Stimulated activated CD4-positive, alpha-beta T cell treated with anti-CD3 and anti-CD28 coated beads, Interleukin-1b, Interleukin-23, amount 100 ng/mL, for 24 hours (primary cell): ENCODE measurements at regions not wholly inside any gene's neighbourhood (a gene's known extent, or its start where the extent isn't known, plus 50 kb on each side); places are given as distances from the start of the nearest gene placed in this dataset.

Experiments used
- DNase-seq, 4 experiments: peaks; one replicate each; pipeline ENCODE4 v3.0.0-alpha.2; 2020; ENCODE audit warnings: low read depth in 4 of 4, low spot score in 1 of 4

DNA sequence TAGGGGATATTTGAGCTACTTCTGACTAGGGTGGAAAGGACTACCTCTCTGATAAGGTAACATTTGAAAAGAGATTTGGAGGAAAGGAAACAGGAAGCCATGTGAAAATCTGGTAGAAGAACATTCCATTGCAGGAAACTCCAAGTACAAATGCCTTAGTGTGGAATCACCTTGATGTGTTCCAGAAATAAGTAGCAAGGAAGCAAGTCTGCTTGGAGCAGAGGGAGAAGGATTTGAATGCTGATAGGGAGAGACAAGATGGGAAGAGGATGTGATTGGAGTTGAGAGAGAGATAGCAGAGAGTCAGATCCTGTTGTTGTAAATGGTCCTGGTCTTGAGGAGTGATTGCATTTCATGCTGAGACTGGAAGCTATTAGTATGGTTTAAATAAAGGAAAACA is 335.1 kb upstream of the DCBLD2 start:
- no peak for DNase-seq

DNA sequence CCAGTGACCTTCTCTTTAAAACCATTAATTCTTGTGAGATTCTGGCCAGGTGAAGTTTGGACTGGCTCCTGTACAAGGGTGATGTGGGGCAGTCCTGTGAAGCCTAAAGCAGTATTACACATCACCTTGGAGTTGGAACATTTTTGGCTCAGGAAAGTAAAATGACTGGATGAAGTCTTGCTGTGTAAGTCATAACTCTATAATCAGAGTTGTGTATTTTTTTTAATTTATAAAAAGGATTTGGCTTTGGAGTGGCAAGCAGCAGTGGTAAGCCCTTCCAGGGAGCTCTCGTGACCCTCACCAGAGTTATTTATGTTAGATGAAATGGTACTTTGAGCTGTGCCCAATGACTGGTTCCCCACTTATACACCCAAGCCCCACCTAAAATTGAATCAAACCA is 331.2 kb upstream of the DCBLD2 start:
- no peak for DNase-seq

DNA sequence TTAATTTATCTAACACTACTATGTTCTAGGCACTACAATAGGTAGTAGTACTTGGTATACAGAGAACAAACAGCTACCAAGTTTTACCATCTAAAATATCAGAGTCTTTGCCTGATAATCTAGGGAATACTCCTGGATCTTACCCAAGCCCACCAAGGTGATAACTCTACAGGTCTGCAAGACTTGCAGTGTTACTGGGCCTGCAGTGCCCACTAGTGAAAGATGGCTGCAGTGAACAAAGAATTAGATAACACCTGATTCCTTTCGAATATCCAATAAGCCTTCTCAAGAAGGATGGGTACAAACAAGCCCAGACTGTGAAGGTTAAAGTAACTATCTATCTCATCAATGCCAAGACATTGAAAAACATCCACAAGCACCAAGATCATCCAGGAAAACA is 317.0 kb upstream of the DCBLD2 start:
- no peak for DNase-seq

DNA sequence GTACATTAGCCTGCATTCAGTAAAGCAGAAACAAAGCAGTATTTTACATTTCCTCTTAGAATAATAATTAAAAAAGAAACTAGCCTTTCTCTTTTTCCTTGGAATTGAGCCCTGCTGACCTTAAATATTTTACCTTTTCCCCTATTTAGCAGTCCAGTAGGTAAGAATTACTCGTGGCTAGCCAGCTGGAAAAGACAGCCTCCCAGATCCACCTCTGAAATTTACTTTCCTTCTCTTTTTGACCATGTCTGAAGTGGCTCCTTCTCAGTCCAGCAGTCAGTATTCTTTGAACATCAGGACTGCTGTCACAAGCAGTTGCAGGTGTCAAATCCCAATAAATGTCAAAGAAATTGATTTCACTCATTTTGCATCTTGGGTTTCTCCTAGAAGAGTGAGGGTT is 311.5 kb upstream of the DCBLD2 start:
- no peak for DNase-seq

DNA sequence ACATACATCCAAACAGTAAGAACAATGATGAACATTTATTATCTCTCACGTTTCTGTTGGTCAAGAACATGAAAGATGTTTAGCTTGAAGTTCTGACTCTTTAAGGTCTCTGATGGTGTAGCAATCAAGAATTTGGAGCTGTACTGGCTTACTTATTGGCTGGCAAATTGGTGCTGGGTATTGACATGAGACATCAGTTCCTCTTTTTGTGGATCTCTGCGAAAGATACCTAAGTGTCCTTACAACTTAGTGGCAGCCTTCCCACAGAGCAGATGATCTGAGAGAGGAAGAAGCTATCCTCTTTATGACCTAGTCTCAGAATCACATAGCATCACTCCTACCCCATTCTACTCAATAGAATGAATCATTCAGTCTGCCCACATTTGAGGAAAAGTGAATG is 309.8 kb upstream of the DCBLD2 start:
- DNase-seq, result no peak

DNA sequence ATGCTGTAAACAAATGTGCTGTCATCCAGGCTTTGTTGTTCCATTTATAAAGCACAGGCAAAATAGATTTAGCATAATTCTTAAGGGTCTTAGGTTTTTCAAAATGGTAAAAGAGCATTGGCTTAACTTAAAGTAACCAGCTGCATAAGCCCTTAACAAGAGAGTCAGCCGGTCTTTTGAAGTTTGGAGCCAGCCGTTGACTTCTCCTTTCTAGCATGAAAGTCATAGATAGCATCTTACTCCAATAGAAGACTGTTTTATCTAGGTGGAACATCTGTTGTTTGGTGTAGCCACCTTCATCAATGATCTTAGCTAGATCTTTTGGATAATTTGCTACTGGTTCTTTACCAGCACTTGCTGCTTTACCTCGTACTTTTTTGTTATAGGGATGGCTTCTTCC is 297.5 kb upstream of the DCBLD2 start:
- no peak for DNase-seq

DNA sequence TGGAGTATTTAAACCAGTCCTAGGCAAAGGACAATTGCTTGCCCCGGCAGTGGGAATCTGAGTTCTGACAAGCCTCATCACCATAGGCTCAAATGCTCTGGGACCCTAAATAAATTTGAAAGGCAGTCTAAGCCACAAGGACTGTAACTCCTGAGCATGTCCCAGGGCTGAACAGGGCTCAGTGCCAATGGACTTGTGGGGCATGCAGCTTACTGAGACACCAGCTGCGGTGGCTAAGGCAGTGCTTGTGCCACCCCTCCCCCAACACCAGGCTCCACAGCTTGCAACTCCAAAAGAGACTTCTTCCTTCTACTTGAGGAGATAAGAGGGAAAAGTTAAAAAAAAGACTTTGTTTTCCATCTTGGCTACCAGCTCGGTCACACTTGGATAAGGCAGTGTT is 289.7 kb upstream of the DCBLD2 start:
- DNase-seq, result no peak

DNA sequence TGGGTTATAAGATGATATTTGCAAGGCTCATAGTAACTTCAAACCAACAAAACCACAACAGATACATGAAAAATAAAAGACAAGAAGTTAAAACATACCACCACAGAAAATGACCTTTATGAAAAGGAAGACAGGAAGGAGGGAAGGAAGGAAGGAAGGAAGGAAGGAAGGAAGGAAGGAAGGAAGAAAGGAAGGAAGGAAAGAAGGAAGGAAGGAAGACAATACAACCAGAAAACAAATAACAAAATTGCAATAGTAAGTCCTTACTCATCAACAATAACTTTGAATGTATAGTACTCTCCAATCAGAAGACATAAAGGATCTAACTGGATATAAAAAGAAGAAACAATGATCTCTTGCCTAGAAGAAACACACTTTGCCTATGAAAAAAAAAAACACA is 287.4 kb upstream of the DCBLD2 start:
- DNase-seq, result no peak

DNA sequence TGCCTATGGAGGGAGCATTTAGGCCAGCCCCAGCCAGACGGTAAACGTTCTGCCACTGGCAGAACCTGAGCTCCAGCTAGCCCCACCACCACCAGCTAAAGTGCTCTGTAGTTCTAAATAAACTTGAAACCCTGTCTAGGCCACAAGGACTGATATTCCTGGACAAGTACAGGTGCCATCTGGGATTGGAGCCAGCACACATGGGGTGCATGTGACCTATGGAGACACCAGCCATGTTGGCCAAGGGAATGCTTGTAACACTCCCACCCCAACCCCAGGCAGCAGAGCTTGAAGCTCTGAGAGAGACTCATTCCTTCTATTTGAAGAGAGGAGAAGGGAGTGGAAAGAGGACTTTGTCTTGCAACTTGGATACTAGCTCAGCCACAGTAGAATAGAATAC is 284.5 kb upstream of the DCBLD2 start:
- DNase-seq, result no peak

DNA sequence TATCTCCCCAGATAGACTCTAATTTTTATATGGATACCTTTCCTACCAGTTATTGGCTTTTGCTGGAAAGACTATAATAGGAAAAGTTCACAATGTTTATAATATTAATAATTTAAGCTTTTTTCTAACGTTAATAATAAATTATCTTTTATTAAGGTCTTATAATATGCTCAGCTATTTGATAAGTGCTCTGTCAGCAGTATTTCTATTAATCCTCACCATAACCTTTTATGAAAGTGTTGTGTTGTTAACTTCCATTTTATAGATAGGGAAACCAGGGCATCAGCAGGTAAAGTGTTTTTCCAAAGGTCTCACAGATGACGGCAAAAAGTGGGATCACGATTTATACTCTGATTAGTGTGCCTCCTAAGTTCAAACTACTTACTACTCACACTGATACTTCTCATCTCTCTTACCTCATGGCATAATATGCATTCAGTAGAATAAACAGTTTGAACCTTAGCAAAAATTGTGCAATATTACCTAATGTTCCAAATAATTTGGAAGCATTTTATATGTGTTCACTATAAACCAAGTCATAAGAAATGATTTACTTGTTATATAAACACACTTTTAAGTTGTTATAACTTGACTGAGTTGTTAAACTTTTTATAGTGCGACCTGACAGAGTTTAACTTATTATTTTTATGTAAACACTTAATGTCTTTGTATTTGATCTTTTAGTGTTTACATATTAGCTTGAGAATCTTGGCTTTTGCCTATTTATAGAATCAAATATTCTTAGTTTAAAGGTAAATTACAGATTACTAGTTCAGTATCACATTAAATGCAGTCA is 274.9 kb upstream of the DCBLD2 start:
- DNase-seq, result no peak

DNA sequence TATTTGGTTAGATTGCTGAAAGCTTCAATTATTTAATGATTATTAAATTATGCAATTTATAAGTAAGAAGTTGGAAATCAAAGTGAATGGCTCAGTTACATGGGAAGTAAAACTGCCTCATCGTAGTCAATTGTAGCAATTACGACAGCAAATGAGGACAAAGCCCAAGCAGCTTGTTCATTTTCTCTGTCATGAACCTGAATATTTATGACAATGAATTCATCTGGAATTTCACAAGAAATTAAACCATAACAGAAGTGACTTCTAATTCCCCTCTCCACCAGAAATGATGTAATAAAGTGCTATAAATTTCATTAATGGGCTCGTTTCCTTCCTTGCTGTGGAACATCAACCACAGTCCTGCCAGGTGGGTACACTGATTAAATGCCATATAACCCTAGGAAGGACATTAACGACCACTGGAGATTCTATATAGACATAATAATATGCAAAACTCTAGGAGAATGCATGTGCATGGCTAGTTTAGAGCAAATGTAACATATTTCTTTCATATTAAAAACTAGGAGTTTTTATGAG is 273.8 kb upstream of the DCBLD2 start:
- DNase-seq, result no peak

DNA sequence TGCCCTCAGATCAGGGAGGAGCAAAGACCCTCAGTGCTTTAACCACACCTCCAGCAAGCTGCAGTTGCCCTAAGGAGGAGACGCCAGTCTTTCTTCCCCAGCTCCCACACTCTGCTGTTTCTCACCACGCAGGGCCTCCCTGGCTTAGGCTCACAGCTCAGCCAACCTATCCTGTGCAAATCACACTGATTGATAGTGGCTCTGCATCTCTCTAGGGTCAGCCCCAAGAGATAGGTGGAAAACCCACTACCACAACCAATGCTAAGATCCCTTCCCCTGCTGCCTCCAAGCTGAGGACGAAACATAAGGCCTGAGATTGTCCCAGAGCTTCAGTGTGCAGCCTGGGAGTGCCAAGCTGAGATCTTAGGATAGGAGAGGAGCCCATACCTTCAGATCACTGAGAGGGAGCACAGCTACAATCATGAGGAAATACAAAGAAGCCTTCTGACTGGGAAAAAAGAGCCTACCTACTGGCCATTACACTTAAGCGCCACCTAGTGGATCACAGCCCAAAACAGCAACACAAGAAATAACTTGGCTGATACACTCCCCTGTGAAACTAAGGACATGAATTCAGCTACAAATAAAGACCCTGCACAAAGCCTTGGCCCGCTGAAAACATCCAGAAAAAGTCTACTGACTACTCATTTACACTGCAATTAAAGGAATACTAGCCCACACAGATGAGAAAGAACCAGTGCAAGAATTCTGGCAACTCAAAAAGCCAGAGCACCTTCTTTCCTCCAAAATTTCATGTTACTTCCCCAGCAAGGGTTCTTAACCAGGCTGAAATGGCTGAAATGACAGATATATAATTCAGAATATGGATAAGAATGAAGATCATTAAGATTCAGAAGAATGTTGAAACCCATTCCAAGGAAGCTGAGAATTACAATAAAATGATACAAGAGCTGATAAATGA is 271.5 kb upstream of the DCBLD2 start:
- peak in 1 of 4 experiments; percentile 27 for DNase-seq

DNA sequence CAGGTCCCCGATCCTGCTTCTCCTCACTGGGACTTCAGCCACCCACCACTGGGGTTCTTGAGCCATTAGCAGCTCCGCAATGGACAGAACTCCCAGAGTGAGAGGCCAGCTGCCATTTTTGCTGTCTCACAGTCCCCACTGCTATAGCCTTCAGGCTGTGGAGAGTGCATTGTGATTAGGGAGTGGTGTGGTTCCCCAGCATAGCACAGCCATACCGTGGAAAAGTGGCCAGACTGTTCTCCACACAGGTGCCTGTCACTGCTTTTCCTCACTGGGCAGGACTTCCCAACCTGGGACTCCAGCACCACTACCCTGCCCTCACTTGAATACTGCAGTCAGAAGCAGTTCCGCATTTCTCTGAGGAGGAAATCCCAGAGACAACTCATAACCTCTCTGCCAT is 270.3 kb upstream of the DCBLD2 start:
- no peak for DNase-seq

DNA sequence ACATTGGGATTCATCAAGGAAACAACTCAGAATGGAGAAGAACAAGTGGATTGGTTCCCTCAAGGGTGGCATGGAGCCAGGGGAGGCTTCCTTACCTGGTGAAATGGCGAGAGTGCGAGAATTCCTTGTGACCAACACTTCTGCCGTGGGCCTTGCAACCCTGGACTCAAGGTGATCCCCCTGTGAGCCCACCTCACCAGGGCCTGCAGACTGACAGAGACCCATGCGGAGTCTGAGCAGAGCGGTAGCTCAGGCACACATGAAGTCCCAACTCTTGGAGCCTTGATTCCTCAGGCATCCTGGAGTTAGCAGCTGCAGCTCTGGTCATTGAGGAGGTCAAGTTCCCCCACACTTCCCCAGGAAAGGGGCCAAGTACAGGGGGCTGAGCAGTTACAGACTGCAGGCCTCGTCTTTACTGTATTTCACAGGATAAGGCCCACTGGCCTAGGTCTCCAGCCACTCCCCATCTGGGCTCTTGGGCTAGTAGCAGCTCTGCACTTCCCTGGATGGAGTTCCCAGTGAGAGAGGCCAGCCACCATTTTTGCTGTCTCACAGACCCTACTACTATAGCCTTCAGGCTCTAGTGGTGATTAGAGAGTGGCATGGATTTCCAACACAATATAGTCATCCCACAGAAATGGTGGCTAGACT is 269.5 kb upstream of the DCBLD2 start:
- DNase-seq, result no peak

DNA sequence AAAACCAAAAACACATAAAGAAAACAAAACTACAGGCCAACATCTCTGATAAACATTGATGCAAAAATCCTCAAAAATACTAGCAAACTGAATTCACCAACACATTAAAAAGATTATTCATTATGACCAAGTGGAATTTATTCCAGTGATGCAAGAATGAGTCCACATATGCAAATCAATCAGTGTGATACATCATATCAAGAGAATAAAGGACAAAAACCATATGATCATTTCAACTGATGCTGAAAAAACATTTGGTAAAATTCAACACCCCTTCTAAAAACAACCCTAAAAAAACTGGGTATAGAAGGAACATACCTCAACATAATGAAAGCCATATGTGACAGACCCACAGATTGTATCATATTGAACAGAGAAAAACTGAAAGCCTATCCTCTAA is 265.6 kb upstream of the DCBLD2 start:
- DNase-seq, result no peak

DNA sequence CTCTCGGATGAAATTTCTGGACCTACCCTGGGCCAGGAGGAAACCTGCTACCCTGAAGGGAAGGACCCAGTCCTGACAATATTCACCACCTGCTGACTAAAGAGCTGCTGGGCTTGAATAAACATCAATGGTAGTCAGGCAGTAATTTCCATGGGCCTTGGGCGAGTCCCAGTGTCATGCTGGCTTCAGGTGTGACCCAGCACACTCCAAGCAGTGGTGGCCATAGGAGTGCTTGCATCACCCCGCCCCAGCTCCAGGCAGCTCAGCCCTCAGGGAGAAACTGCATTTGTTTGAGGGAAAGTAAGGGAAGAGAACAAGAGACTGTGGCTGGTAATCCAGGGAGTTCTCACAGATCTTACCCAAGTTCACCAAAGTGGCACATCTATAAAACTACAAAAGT is 261.8 kb upstream of the DCBLD2 start:
- no peak for DNase-seq

DNA sequence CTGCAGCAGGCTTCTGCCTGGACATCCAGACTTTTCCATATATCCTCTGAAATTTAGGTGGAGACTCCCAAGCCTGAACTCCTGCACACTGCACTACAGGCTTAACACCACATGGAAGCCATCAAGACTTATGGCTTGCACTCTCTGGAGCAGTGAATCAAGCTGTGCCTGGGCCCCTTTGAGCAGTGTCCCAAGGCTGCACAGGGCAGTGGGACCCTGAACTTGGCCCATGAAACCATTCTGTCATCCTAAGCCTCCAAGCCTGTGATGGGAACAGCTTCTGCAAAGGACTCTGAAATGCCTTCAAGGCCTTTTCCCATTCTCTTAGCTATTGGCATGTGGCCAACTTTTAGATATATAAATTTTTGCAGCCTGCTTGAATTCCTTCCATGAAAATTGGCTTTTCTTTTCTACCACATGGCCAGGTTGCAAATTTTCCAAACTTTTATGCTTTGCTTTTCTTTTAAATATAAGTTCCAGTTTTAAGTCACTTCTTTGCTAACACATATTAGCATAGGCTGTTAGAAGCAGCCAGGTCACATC is 257.8 kb upstream of the DCBLD2 start:
- no peak for DNase-seq

DNA sequence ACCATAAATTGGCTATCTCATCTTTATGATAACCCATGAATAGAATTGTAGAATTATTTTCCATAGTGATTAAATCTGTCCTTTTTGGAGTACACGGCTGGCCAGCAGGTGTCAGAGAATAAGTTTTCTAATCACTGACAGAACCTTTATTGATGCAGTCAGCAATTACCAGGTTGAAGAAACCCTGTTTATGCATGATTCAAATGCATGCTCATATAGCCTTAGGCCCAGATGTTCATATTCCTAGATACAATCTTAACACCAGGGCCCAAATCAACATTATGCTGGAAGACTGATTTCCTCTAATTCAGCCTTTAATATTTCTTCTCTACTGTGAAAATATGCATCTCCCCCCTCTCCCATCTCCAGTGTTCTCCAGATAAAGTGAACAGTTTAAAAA is 243.5 kb upstream of the DCBLD2 start:
- DNase-seq, result no peak

DNA sequence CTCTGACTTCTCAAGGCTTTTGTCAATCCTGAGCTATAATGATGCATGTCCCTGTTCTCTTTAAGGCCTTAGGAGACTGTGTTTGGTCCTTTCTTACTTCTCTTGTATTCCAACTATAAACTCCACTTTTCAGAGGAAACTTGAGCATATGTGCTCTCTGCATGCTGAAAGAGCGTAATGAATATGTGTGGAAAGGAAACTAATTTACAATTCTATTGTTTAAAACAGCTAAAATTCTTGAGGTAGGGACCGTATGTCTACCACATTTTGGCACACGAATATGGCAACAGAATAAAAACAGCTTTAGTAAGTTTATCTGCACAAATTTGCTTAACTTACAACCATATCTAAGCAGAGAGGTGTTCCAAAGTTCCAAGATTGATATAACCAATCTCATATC is 242.0 kb upstream of the DCBLD2 start:
- no peak for DNase-seq

DNA sequence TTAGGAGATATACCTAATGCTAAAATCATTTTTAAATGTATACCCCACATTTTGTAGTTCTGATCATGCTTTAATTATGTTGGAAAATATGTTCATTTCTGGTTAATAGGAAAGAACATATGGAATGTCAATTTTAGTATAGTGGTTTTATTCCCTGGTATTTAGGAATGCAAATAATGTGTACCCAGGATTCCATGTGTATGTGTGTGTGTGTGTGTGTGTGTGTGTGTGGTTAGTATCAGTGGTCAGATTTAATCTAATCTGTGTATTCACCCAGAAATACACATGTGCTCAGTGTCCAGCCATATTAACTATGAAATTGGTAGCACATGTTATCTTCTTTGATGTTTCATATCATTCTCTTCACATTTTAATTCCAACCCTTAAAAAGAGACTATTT is 233.5 kb upstream of the DCBLD2 start:
- DNase-seq, result no peak

DNA sequence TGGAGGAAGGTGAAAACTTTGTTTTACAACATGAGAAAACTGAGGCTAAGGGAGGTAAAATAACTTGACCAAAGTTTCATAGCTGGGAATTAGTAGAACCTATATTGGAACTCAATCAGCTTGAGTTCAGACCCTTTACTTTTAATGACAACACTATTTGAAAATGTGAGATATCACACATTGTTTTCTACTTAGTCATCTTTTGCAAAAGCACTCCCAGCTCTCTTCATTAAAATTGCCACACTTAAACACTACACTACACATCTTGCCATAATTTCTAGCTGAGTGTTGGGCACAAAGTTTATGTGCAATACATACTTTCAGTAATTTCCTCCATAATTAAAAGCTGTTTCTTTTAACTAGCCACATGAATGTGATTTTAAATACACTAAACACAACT is 230.4 kb upstream of the DCBLD2 start:
- DNase-seq, result no peak
